ENCODE measurements at regions not wholly inside any gene's neighbourhood (a gene's known extent, or its start where the extent isn't known, plus 50 kb on each side); places are given as distances from the start of the nearest gene placed in this dataset.

- no peak for TF ChIP-seq CTCF (IDR thresholded peaks at IDR 0.05; ENCODE audit: low read length)
- TF ChIP-seq EZH2 (optimal IDR thresholded peaks at IDR 0.05; ENCODE audit: low read depth, low read length) = no peak
Observed at GRCh38 chr3:72035606-72036005, 250.7 kb upstream of the PROK2 start.
